ENCODE measurements at regions not wholly inside any gene's neighbourhood (a gene's known extent, or its start where the extent isn't known, plus 50 kb on each side); places are given as distances from the start of the nearest gene placed in this dataset.

GRCh38 chr6:137958811-137959565 is 91.9 kb downstream of the TNFAIP3 start:
- no peaks in the 10 kb centered on the region for H3K4me1 ChIP-seq
- no peaks in the 10 kb centered on the region for H3K36me3 ChIP-seq
- DNase-seq: no peak
- no peaks in the 10 kb centered on the region for H3K27me3 ChIP-seq
- 80 to 93% (median 89%) methylated on average over 5 of the region's 5 CpGs for WGBS, 5 donors
- TF ChIP-seq CTCF (IDR thresholded peaks at IDR 0.05) (no peak), POLR2A (IDR thresholded peaks at IDR 0.05) (no peak), POLR2AphosphoS5 (IDR thresholded peaks at IDR 0.05) (no peak)
- H3K4me3 ChIP-seq: no peak overlapping the region
- intact Hi-C loops (cut with DNase I; ENCODE audit: low total_unique reads): no loop called here
- H3K9me3 ChIP-seq: peaks cover 0 to 4% (median 0%) of the 10 kb centered on the region in 4 donors
- H3K27ac ChIP-seq: peak overlapping the region in 2 of 5 donors; percentile 32 to 39

- Histone ChIP-seq H3K27ac (no peak overlapping the region), H3K27me3 (no peaks in the 10 kb centered on the region), H3K36me3 (no peaks in the 10 kb centered on the region), H3K4me1 (peaks cover 0 to 4% (median 0%) of the 10 kb centered on the region in 4 donors), H3K4me3 (no peak overlapping the region), H3K9me3 (peaks cover 0 to 4% (median 0%) of the 10 kb centered on the region in 4 donors)
- TF ChIP-seq CTCF (IDR thresholded peaks at IDR 0.05) (no peak), EP300 (IDR thresholded peaks at IDR 0.05) (no peak)
- WGBS, 5 donors: 83 to 96% (median 91%) methylated on average over 3 of the region's 3 CpGs
- DNase-seq: no peak
- intact Hi-C loops (cut with DNase I; ENCODE audit: low total_unique reads): no loop called here
Observed at GRCh38 chr6:137962725-137963124, 95.7 kb downstream of the TNFAIP3 start.

GRCh38 chr6:137964876-137965275 is 97.8 kb downstream of the TNFAIP3 start:
- WGBS, 5 donors: 57 to 80% (median 65%) methylated on average over 4 of the region's 4 CpGs
- no peaks in the 10 kb centered on the region for H3K36me3 ChIP-seq

More at GRCh38 chr6:137964876-137965275, 97.8 kb downstream of the TNFAIP3 start:
- peaks cover 0 to 16% (median 0%) of the 10 kb centered on the region in 4 donors for H3K4me1 ChIP-seq
- intact Hi-C loops (cut with DNase I; ENCODE audit: low total_unique reads): no loop called here
- H3K27me3 ChIP-seq: no peaks in the 10 kb centered on the region
- no peak overlapping the region for H3K4me3 ChIP-seq
- DNase-seq: no peak
- H3K27ac ChIP-seq: no peak overlapping the region
- H3K9me3 ChIP-seq: peaks cover 0 to 4% (median 0%) of the 10 kb centered on the region in 4 donors
- no peak for TF ChIP-seq EP300 (IDR thresholded peaks at IDR 0.05)
- TF ChIP-seq CTCF (IDR thresholded peaks at IDR 0.05): no peak
- TF ChIP-seq POLR2AphosphoS5 (IDR thresholded peaks at IDR 0.05): no peak
- no peak for TF ChIP-seq POLR2A (IDR thresholded peaks at IDR 0.05)

All from stomach (tissue), 8 donors.